ENCODE measurements at regions not wholly inside any gene's neighbourhood (a gene's known extent, or its start where the extent isn't known, plus 50 kb on each side); places are given as distances from the start of the nearest gene placed in this dataset.

DNA sequence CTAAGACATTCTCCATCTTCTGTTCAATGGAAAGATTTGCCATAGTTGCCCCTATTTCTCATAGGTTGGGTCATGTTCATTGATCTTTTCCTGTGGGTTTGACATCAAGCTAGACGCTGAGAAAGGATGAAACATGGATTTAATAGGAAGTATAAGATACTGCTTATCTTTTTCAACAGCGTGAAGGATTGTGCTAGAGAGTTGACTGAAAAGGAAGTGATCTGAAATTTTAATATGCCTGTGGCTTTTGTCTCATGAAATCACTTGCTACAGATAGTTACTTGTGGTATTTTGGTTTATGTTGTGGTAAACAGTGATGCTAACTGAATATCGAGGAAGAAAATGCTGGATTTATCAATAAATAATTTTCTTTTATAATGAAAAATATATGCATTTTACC is 442.9 kb downstream of the EDEM1 start:
- no peaks in the 10 kb centered on the region for H3K27me3 ChIP-seq (ENCODE audit: control insufficient read depth, insufficient read depth, low read length)
- no CpG with 5 or more reads among the region's 3 CpGs for WGBS (ENCODE audit: insufficient coverage)
- no peaks in the 10 kb centered on the region for H3K4me1 ChIP-seq (ENCODE audit: control insufficient read depth, insufficient read depth, low read length)
- no peak overlapping the region for H3K4me3 ChIP-seq (ENCODE audit: low read length)
- H3K9me3 ChIP-seq (replicated peaks; ENCODE audit: control insufficient read depth, low read depth, low read length): no peaks in the 10 kb centered on the region
- H3K27ac ChIP-seq (ENCODE audit: low read length): no peak overlapping the region
- H3K36me3 ChIP-seq (ENCODE audit: control insufficient read depth, insufficient read depth, low read length): no peaks in the 10 kb centered on the region
- DNase-seq: no peak

DNA sequence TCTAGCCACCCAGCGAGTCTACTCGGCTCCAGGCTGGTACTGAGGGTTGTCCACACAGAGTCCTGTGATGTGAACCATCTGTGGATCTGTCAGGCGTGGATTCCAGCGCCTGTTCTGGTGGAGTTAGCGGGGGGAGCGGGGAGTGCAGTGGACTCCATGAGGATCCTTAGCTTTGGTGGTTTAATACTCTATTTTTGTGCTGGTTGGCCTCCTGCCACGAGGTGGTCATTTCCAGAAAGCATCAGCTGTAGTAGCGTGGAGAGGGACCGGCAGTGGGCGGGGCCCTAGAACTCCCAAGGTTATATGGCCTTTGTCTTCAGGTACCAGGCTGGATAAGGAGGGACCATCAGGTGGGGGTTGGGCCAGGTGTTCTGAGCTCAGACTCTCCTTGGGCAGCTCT is 446.5 kb downstream of the EDEM1 start:
- DNase-seq: no peak
- Histone ChIP-seq H3K4me3 (ENCODE audit: low read length) (no peak overlapping the region), H3K9me3 (replicated peaks; ENCODE audit: control insufficient read depth, low read depth, low read length) (peaks cover 6% of the 10 kb centered on the region), H3K27me3 (ENCODE audit: control insufficient read depth, insufficient read depth, low read length) (no peaks in the 10 kb centered on the region), H3K36me3 (ENCODE audit: control insufficient read depth, insufficient read depth, low read length) (no peaks in the 10 kb centered on the region), H3K27ac (ENCODE audit: low read length) (no peak overlapping the region), H3K4me1 (ENCODE audit: control insufficient read depth, insufficient read depth, low read length) (no peaks in the 10 kb centered on the region)
- 69% methylated on average over 10 of the region's 10 CpGs for WGBS (ENCODE audit: insufficient coverage)

DNA sequence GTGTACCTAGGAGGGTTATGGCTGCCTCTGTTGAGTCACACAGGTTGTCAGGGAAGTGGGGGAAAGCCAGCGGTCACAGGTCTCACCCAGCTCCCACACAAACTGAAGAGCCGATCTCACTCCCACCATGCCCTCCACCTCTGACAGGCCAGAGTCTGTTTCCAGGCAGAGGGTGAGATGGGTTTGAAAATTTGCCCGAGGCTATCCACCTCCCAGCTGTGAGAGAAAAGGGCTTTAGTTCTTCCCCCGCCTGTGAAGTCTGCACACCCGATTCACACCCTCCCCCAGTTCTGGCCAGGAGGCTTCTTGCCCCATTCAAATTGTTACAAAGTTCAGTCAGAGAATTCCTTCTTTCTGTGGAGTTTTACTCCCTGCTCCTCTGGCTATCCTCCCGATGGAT is 446.9 kb downstream of the EDEM1 start:
- no peaks in the 10 kb centered on the region for H3K36me3 ChIP-seq (ENCODE audit: control insufficient read depth, insufficient read depth, low read length)
- no peak overlapping the region for H3K4me3 ChIP-seq (ENCODE audit: low read length)
- H3K27me3 ChIP-seq (ENCODE audit: control insufficient read depth, insufficient read depth, low read length): no peaks in the 10 kb centered on the region
- WGBS (ENCODE audit: insufficient coverage): 90% methylated on average over 1 of the region's 6 CpGs
- H3K27ac ChIP-seq (ENCODE audit: low read length): no peak overlapping the region
- no peaks in the 10 kb centered on the region for H3K4me1 ChIP-seq (ENCODE audit: control insufficient read depth, insufficient read depth, low read length)
- DNase-seq: no peak
- peaks cover 9% of the 10 kb centered on the region for H3K9me3 ChIP-seq (replicated peaks; ENCODE audit: control insufficient read depth, low read depth, low read length)

DNA sequence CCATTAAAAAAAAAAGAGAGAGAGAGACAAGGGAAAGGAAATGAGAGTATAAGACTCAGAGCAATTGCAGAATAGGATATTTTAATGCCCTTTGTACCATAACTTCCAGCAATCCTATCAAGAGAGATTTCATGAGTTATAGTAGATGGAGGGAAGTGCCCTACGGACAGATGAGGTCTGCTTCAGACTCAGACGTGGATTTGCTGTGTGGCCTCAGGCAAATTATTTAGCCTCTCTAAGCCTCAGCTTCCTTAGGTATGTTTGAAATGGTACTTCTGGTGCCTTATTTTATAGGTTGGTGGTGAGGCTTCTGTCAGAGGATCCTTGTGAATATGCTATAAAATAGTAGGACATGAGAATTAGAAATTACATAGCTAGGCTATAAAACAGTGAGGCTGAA is 448.2 kb downstream of the EDEM1 start:
- no peak for DNase-seq
- Histone ChIP-seq H3K4me1 (ENCODE audit: control insufficient read depth, insufficient read depth, low read length) (no peaks in the 10 kb centered on the region), H3K4me3 (ENCODE audit: low read length) (no peak overlapping the region), H3K9me3 (replicated peaks; ENCODE audit: control insufficient read depth, low read depth, low read length) (peaks cover 13% of the 10 kb centered on the region), H3K27ac (ENCODE audit: low read length) (no peak overlapping the region), H3K36me3 (ENCODE audit: control insufficient read depth, insufficient read depth, low read length) (no peaks in the 10 kb centered on the region), H3K27me3 (ENCODE audit: control insufficient read depth, insufficient read depth, low read length) (no peaks in the 10 kb centered on the region)
- WGBS (ENCODE audit: insufficient coverage): no CpG with 5 or more reads among the region's 2 CpGs

DNA sequence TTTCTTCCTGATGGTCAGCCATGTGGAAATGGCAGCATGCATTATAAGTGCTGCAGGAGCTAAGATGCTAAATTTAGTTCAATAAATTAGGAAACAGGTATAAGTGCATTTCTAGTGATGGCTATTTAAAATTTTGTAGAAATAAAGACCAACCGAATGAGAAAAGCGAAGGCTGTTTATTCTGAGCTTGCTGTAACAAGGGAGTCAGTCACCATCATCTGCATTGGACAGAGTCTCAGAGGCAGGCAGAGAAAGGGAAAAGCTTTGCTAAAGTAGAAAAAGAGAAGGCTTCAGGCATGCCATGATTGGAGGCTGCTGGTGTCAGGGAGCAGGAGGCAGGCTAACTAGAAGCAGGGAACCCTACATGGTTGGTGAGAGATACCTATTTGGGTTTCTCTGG is 451.0 kb downstream of the EDEM1 start:
- Histone ChIP-seq H3K4me3 (ENCODE audit: low read length) (no peak overlapping the region), H3K27me3 (ENCODE audit: control insufficient read depth, insufficient read depth, low read length) (no peaks in the 10 kb centered on the region), H3K4me1 (ENCODE audit: control insufficient read depth, insufficient read depth, low read length) (no peaks in the 10 kb centered on the region), H3K27ac (ENCODE audit: low read length) (no peak overlapping the region), H3K9me3 (replicated peaks; ENCODE audit: control insufficient read depth, low read depth, low read length) (peaks cover 13% of the 10 kb centered on the region), H3K36me3 (ENCODE audit: control insufficient read depth, insufficient read depth, low read length) (no peaks in the 10 kb centered on the region)
- 89% methylated on average over 2 of the region's 2 CpGs for WGBS (ENCODE audit: insufficient coverage)
- no peak for DNase-seq

DNA sequence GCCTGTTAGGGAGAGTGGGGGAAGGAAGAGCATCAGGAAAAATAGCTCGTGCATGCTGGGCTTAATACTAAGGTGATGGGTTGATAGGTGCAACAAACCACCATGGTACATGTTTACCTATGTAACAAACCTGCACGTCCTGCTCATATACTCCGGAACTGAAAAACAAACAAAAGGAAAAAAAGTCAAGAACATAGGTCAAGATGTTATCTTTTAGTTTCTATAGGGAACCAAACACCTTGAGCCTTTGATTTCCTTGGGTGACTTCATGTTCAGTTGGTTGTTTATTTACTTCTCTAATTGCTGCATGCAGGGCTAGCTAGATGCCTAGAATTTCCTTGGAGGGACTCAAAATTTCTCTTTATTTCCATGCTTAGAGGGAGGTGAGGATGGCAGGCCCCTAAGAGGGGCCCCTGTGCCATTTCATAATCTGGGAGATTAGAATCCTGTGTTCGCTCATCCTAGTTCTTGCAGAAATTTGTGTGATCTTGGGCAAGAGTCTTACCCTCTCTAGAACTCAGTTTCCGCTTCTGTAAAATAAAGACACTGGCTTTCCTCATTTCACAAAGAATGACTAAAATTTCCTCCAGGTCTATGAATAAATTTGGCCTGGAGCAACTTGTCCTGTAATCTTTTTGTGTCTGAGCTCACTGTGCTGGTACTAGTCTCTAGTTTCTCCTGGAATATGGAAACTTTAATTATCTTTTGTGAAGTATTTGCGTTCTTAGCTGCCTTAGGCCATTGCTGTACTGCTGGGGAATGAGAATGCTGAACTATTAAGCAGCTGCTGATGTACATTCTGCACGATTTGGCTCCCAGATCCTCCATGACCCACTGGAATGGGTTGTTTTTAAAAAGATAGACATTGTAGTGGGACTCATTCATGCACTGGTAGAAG is 457.5 kb downstream of the EDEM1 start:
- H3K36me3 ChIP-seq (ENCODE audit: control insufficient read depth, insufficient read depth, low read length): no peaks in the 10 kb centered on the region
- WGBS (ENCODE audit: insufficient coverage): 61% methylated on average over 2 of the region's 7 CpGs
- no peaks in the 10 kb centered on the region for H3K4me1 ChIP-seq (ENCODE audit: control insufficient read depth, insufficient read depth, low read length)
- no peak overlapping the region for H3K4me3 ChIP-seq (ENCODE audit: low read length)
- H3K27me3 ChIP-seq (ENCODE audit: control insufficient read depth, insufficient read depth, low read length): no peaks in the 10 kb centered on the region
- DNase-seq: no peak
- peaks cover 4% of the 10 kb centered on the region for H3K9me3 ChIP-seq (replicated peaks; ENCODE audit: control insufficient read depth, low read depth, low read length)
- H3K27ac ChIP-seq (ENCODE audit: low read length): no peak overlapping the region

DNA sequence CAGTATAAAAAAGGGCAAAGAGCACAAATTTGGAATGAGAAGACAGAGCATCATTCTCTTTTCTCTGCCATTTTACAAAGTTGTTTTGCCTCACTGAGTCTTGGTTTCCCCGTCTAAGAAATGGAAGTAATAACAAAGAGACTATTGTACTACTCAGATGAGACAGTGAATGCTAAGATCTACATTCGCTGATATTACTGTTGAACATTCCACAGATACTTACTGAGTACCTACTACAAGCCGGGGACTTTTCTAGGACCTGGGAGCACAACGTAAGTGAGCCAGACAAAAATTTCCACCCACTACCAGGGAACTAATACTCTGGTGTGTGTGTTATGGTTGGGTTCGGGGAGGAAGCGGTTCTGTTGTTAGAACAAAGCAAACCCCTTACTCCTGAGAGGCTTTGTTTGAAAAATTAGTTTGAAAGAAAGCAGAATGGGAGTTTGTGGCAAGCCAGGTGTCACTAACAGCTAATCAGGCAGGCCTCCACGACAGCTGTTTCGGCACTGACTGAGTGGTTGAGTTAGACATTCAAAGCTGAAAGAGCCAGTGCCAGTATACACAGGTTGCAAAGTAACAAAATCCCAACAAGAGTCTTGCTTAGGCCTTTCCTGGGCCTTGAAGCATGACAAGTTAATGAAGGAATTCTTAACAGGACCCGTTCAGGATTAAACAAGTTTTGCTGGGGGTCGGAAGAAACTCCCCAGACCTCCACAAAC is 458.3 kb downstream of the EDEM1 start:
- DNase-seq: no peak
- no peaks in the 10 kb centered on the region for H3K27me3 ChIP-seq (ENCODE audit: control insufficient read depth, insufficient read depth, low read length)
- no peaks in the 10 kb centered on the region for H3K9me3 ChIP-seq (replicated peaks; ENCODE audit: control insufficient read depth, low read depth, low read length)
- H3K4me3 ChIP-seq (ENCODE audit: low read length): no peak overlapping the region
- no peak overlapping the region for H3K27ac ChIP-seq (ENCODE audit: low read length)
- H3K4me1 ChIP-seq (ENCODE audit: control insufficient read depth, insufficient read depth, low read length): no peaks in the 10 kb centered on the region
- no peaks in the 10 kb centered on the region for H3K36me3 ChIP-seq (ENCODE audit: control insufficient read depth, insufficient read depth, low read length)
- WGBS (ENCODE audit: insufficient coverage): 93% methylated on average over 2 of the region's 10 CpGs

DNA sequence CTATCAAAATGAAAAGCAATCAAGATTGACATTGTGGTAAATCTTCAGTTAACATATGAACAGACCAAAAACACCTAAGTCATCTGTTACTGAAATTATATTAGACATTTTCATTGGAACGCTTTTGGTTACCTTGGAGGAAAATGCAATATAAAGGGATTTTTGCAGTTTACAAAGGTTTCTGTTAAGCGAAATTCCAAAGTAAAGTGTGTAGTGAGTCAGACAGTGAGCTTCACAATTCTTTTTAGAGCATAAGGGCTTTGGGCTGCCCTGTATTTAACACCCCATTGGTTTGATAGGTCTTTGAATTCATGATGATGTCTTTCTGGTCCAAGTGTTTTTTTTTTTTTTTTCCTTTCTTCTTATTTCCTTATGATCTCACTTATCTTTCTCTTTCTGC is 462.8 kb downstream of the EDEM1 start:
- no peaks in the 10 kb centered on the region for H3K4me1 ChIP-seq (ENCODE audit: control insufficient read depth, insufficient read depth, low read length)
- no peak overlapping the region for H3K27ac ChIP-seq (ENCODE audit: low read length)
- no peaks in the 10 kb centered on the region for H3K27me3 ChIP-seq (ENCODE audit: control insufficient read depth, insufficient read depth, low read length)
- no peak for DNase-seq
- no peaks in the 10 kb centered on the region for H3K36me3 ChIP-seq (ENCODE audit: control insufficient read depth, insufficient read depth, low read length)
- H3K9me3 ChIP-seq (replicated peaks; ENCODE audit: control insufficient read depth, low read depth, low read length): no peaks in the 10 kb centered on the region
- WGBS (ENCODE audit: insufficient coverage): no CpG with 5 or more reads among the region's 2 CpGs
- no peak overlapping the region for H3K4me3 ChIP-seq (ENCODE audit: low read length)

DNA sequence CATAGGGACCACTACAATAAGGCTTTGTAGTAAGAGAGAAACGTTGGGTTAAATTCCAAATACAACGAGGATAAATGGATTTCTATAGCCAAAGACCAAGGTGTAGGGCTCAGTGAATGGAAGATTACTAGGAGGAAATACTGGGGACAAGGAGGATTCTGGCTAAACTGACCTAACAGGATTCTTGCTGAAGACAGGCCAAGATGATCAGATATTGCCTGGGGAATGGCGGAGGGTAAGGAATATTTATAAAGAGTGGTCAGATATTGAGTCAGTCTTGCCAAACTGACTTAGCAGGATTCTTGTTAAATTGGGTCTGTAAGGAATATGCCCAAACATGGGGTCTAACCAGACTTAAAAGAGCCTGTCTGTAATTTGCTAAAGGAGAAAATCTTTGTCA is 463.8 kb downstream of the EDEM1 start:
- Histone ChIP-seq H3K36me3 (ENCODE audit: control insufficient read depth, insufficient read depth, low read length) (no peaks in the 10 kb centered on the region), H3K4me1 (ENCODE audit: control insufficient read depth, insufficient read depth, low read length) (no peaks in the 10 kb centered on the region), H3K27me3 (ENCODE audit: control insufficient read depth, insufficient read depth, low read length) (no peaks in the 10 kb centered on the region), H3K27ac (ENCODE audit: low read length) (no peak overlapping the region), H3K9me3 (replicated peaks; ENCODE audit: control insufficient read depth, low read depth, low read length) (no peaks in the 10 kb centered on the region), H3K4me3 (ENCODE audit: low read length) (no peak overlapping the region)
- 74% methylated on average over 3 of the region's 3 CpGs for WGBS (ENCODE audit: insufficient coverage)
- DNase-seq: no peak

DNA sequence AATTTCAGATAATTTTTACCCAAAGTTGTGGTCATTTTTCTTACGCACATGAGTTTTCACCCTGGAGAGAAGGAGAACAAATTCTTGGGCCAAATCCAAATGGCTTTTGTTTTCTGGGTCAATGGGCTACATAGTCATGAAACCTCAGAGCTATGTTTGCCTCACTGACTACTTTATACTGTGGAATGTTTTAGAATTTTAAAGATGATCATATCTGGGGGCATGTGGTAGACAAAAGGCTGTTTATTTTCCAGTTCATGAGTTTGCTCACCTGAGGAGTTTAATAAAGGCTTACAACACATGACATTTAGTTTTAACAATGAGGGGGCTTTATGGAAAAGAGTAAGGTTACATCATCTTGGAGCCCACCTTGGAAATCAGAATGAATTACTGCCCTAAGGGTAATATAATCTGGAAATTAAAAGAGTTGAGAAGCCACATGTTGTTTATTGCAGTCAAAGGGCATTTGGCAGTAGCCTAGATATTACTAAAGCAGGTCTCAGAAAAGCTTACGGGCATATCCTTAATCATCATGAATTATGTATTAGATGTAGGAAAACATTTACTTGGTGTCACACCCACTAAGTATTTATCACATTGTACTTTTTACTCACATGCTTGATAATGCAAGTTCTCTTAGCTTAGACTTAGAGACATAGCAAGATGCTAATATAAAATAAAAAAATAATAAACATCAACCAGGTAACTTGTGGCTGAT is 466.1 kb downstream of the EDEM1 start:
- no peaks in the 10 kb centered on the region for H3K36me3 ChIP-seq (ENCODE audit: control insufficient read depth, insufficient read depth, low read length)
- no peaks in the 10 kb centered on the region for H3K9me3 ChIP-seq (replicated peaks; ENCODE audit: control insufficient read depth, low read depth, low read length)
- no peaks in the 10 kb centered on the region for H3K27me3 ChIP-seq (ENCODE audit: control insufficient read depth, insufficient read depth, low read length)
- WGBS (ENCODE audit: insufficient coverage): no CpG with 5 or more reads among the region's 2 CpGs
- no peaks in the 10 kb centered on the region for H3K4me1 ChIP-seq (ENCODE audit: control insufficient read depth, insufficient read depth, low read length)
- no peak for DNase-seq
- H3K27ac ChIP-seq (ENCODE audit: low read length): no peak overlapping the region
- no peak overlapping the region for H3K4me3 ChIP-seq (ENCODE audit: low read length)

Data from muscle of leg (tissue), 3 donors.